Ovary (tissue), 3 donors: ENCODE measurements at regions not wholly inside any gene's neighbourhood (a gene's known extent, or its start where the extent isn't known, plus 50 kb on each side); places are given as distances from the start of the nearest gene placed in this dataset.

Experiments used
- CTCF ChIP-seq, 3 donors: fragments of 450-650 bp in 2 of 3; fragments of 200-600 bp in 1 of 3; IDR thresholded peaks; one replicate each; pipeline versions ENCODE4 v1.5.1 to v1.8.0; 2016 to 2022; ENCODE audit warnings: antibody characterized with exemption in 3 of 3, mild to moderate bottlenecking in 1 of 3
- EP300 ChIP-seq: sonication (generic); formaldehyde crosslinking; IDR thresholded peaks from one replicate; pipeline ENCODE4 v1.6.1; 2017; ENCODE audit warnings: antibody characterized with exemption
- POLR2A ChIP-seq: fragments of 450-650 bp; IDR thresholded peaks from one replicate; pipeline ENCODE4 v1.6.1; 2017; ENCODE audit warnings: antibody characterized with exemption, mild to moderate bottlenecking, moderate library complexity
- donor health status: DM: no; HTN: no; CAD: no.

- TF ChIP-seq CTCF (IDR thresholded peaks at IDR 0.05) (no peak), POLR2A (no peak), EP300 (no peak)
Measured at GRCh38 chr17:73729101-73729500, 84.9 kb upstream of the SDK2 start.
